CD4-positive, alpha-beta T cell treated with Interleukin-15 for 1 hour (primary cell): ENCODE measurements at regions not wholly inside any gene's neighbourhood (a gene's known extent, or its start where the extent isn't known, plus 50 kb on each side); places are given as distances from the start of the nearest gene placed in this dataset.
"Not testable (repeated sequence)": the region's sequence is repeated elsewhere in the genome, so short reads cannot be mapped to it uniquely, and the experiment has no call there.

Experiments used
- DNase-seq: peaks from one replicate; pipeline ENCODE4 v3.0.0-alpha.2; 2020

- DNase-seq: no peak
These were observed 88.1 kb upstream of the RET start for GRCh38 chr10:42988517-42989395.

DNA sequence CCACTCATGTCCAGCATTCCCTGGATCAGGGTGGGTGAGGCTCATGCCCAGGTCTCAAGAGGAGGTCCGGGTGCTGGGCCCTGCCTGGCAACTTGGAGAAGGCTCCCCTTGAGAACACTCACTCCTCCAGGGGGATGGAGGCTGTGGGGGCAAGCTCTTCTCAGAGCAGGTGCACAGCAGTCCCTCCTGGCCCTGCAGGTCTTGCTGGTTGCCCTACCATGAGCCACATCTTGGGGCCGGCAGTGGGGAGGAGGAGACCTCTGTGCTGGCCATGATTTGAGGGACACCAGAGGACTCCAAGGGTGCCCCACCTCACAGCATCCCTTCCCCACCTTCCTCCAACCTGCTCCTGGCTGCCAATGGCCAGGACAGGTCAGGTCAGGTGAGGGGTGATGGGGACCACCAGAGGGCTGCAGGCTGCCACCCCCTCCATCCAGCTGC is 87.4 kb upstream of the RET start:
- no peak for DNase-seq

DNA sequence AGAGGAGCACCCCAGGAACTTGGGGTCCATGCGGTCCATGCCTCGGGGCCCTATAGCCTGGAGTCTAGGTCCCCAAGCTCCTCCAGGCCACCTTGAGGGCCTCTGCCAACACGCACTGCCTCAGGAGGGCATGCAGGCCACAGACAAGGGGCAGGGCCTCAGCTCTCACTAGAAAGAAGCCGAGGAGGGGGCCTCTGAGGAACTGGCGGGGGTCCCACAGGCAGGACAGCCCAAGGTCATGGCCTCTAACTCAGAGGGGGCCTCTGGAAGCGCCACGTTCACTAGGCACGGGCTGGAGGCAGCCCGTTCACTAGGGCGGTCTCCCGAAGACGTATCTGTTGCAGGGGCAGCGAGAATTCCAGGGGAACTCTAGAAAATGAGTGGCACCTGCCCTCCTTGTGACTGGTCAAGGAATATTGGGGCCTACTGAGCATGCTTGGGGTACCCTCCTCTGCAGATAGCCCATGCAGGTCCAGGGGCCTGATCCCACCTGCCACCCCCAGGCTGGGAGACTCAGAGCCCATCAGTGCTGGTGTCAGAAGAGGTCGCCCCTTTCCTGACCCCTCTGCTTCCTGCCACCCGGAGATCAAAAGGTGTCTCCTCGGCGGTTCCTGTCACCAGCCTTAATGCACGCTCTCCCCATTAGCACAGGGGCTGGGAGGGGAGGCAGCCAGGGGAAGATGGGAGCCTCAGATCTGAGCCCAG is 86.7 kb upstream of the RET start:
- DNase-seq: no peak

- no peak for DNase-seq
These were observed 86.0 kb upstream of the RET start for GRCh38 chr10:42990721-42991441.

- DNase-seq: no peak
These were observed 85.3 kb upstream of the RET start for GRCh38 chr10:42991442-42992098.

GRCh38 chr10:42992156-42992956 is 84.5 kb upstream of the RET start:
- no peak for DNase-seq

DNA sequence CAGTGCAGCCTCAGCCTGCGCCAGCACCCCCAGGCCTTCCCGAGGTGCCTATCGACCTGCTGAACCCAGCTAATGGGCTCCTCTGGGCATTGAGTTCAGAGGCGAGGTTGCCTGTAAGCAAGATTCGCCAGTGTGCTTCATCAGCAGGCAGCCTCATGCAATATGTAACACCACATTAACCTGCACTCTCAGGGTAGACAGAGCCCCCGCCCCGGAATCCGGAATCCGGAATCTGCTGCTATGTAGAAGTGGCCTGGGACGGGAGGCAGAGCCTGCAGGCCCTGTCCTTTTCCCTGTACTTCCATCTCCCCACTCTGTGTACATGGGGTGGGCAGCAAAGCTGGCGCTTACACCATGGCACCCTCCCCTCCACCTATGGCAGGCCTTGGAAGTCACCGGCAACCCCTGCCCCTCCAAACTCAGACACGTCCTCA is 83.9 kb upstream of the RET start:
- DNase-seq: no peak

DNA sequence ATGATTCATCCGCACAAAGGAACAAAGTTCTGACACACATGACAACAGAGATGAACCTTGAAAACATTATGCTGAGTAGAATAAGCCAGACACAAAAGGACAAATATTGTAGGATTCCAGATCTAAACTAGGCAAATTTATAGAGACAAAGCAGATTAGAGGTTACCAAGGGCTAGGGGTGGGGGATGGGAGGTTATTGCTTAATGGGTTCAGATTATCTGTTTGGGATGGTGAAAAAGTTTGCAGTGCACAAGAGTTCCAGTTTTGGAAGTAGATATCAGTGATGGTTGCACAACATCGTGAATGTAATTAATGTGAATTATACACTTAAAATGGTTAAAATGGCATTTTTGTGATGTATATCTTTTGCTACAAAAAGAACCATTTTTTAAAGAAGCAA is 82.0 kb upstream of the RET start:
- not testable (repeated sequence) for DNase-seq

DNA sequence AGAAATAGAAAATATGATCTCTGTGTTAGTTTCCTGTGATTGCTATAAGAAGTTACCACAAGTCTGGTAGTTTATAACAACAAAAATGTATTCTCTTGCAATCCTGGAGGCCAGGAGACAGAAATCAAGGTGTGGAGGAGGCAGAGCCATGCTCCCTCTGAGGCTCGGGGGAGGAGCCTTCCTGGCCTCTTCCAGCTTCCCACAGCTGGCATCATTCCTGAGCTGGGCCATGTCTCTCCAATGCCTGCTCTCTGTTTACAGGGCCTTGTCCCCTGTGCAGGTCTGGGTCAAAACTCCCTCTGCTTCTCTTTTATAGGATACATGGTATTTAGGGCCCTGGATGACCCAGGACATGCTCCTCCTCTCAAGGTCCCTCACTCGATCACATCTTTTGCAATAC is 81.3 kb upstream of the RET start:
- DNase-seq: no peak

GRCh38 chr10:42996588-42996987 is 80.3 kb upstream of the RET start:
- DNase-seq: no peak

DNA sequence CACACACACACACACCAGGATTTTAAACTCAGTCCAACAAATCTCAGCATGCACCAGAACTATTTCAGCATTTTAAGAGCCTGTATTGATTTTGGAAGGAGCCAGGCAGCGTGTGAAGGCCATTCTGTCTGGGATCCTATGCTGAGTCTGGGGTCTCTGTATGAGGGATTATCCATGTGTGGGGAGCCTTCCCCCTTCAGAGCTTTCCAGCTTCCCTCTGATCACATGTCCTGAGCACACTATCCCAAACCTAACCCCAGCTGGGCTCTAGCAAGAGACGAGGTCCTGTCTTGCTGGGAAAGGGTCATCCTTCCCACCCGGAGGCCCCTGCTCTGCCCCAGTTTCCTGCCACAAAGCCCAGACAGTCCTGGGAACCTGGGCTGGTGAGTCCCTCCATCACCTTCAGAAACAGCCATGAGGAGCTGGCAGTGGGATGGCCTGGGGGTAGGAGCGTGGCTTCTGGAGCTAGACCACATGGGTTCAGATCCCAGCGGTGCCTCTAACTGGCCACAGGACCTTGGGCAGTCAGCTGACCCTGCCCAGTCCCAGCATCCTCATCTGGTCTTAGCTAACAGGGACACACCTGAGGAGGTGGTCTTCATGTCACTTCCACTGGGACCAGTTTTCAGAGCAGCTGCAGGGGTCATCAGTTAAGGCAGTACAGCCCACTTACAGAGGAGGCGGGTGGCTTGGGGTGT is 79.6 kb upstream of the RET start:
- no peak for DNase-seq

GRCh38 chr10:42997849-42998165 is 79.1 kb upstream of the RET start:
- DNase-seq: no peak

DNA sequence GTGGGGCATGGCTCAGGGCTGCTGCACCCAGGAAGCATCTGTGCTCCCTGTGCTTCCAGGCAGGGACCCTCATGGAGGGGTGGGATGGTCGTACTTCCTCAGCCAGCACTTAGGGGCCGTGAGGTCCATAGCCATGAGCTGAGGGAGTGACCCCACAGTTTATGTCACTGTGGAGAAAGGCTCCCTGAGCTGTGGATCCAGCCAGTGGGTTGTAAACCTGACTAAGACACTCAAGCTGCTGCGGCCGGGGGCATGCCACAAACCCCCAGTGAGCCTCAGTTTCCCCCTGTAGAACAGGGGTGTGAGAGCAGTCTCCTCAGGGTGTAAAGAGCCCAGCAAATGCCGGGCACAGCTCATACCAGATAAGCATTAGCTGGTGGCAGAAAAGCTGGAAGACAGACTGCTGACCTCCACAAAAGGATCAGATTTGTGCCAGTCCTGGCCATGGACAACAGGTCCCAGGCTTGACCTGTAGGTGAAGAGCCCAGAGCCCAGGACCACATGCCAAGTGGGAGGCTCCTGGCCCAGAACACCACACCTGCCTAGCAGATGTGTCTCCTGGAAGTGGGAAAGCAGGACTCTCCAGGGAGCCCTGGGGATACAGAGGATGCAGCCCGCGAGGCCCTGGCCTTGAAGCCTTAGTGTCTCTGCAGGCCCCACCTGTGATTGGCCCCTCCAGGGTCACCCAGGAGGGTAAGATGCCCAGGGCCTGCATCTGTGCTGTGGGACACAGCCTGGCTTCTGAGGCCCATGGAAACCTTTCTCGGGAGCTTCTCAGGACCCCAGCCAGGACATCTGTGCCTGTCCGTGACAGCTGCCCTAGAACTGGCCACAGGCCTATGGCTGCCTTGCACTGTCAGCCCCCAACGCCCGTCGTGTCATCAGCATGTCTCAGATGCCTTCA is 78.1 kb upstream of the RET start:
- no peak for DNase-seq

DNA sequence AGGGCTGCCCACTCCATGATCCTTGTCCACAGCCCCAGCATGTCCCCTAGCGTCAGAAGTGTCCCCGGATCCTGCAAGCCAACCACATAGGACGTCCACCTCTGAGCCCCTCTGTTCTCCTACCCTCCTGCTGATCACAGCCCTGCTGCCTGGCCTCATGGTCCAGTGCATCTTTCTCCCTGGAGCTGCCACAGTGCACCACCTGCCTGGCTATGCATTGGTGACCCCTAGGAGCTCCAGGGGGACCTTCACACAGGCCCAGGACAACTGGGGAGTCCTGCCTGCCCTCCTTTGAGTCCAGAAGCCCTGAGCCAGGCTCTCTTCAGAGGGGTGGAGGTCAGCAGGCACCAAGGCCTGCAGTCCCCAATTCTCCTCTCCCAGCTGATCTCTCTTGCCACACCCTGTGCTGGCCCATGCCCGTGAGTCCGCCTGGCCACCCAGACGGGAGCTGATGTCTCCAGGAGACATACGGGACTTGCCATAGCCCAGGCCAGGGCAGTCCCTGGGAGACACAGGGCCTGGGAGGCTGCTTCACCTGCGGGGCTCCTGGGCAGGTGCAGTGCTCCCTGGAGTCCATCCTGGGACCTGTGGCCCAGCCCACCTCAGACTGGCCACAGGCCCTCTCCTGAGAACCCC is 77.4 kb upstream of the RET start:
- DNase-seq: no peak

GRCh38 chr10:43000021-43000411 is 76.9 kb upstream of the RET start:
- no peak for DNase-seq

- no peak for DNase-seq
These were observed 76.0 kb upstream of the RET start for GRCh38 chr10:43000651-43001426.

DNA sequence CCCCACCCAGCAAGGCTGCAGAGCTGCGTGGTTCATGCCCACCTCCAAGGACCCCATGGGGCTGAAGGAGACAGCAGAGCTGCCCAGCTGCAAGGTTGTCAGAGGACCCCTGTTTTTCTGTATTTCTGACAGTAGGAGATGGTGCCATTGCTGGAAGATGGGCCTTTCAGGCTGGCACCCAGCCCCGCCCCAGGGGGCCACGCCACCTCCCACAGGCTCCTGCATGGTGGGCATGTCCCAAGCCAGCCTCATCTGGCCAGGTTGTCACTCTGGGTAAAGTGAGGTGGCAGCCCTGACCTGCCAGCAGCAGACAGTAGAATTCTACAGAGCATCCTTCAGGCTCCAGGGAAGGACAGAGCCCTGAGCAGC is 75.5 kb upstream of the RET start:
- DNase-seq: no peak

DNA sequence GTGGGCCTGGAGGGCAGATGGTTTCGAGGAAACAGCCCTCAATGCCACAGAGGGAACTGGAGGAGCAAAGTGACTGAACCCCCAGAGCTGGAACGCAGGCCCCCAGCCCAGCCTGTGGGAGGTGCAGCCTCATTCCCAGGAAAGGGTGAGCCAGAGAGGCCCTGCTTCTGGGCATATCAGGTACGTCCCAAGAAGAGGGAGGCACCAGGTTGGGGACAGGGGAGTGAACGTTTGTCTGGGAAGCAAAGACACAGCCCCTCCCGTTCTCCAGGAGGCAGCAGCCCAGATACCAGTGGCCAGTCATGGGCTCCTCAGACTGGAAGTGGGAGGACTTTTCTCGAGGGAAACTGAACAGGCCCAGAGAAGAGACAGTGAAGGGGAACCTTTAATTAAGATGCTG is 74.3 kb upstream of the RET start:
- DNase-seq: no peak

- no peak for DNase-seq
These were observed 70.4 kb upstream of the RET start for GRCh38 chr10:43006490-43006889.
